ENCODE measurements at regions not wholly inside any gene's neighbourhood (a gene's known extent, or its start where the extent isn't known, plus 50 kb on each side); places are given as distances from the start of the nearest gene placed in this dataset.

DNA sequence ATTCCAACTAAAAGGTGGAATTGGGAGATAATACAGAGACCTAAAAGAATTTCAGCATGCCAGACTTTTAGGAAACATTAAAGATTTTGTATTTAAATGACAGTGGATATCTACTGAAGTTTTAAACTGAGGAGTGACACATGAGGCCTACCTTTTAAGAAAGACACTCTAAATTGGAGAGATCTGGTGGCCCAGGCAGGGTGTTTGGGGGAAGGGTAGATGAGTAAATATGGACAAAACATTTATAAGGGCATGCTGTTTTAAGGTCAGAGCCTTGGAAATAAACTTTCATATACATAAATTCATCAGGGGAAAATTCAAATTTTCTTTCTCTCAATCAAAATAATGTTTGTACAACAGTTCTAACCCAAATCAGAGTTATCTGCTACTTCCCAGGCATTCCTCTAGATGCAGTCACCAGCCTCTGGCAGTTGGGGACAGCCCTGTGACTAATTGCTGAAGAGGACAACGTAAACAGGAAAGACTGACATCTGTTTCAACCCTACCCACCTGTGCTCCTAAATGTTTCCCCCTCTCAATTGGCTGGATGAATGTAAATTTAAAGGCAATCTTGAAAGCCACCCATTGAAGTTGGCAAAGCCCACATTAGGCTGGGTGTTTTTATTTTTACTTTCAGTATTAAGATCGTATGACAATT, 1646.9 kb upstream of the ADGRL3 start (continued):
- no peak for TF ChIP-seq GABPA (IDR thresholded peaks at IDR 0.05; ENCODE audit: borderline replicate concordance, insufficient read depth, low read length)
- no peak for TF ChIP-seq GTF2F1 (IDR thresholded peaks at IDR 0.05; ENCODE audit: borderline replicate concordance, low read depth, low read length)
- no peak for TF ChIP-seq ZNF274 (IDR thresholded peaks at IDR 0.05; ENCODE audit: borderline replicate concordance, extremely low read depth, low read length)
- TF ChIP-seq TEAD4 (IDR thresholded peaks at IDR 0.05; ENCODE audit: low read depth, low read length) = no peak
- TF ChIP-seq CREB1 (IDR thresholded peaks at IDR 0.05) = no peak
- no peak for TF ChIP-seq POU5F1 (IDR thresholded peaks at IDR 0.05; ENCODE audit: low read depth, low read length)
- TF ChIP-seq CBX5 (IDR thresholded peaks at IDR 0.05; ENCODE audit: low read depth, low read length) = no peak
- TF ChIP-seq EP300 (IDR thresholded peaks at IDR 0.05; ENCODE audit: borderline replicate concordance in 1 of 2, low read depth in 2 of 2, low read length in 2 of 2) = no peak
